AG08396 (cell line): ENCODE measurements at regions not wholly inside any gene's neighbourhood (a gene's known extent, or its start where the extent isn't known, plus 50 kb on each side); places are given as distances from the start of the nearest gene placed in this dataset.
A peak's percentile ranks its signal among the peaks of the same experiment; 100 is the strongest.

Experiments
- DNase-seq: peaks from one replicate; pipeline ENCODE4 v3.0.0; 2012; ENCODE audit warnings: low spot score, mixed read lengths

DNA sequence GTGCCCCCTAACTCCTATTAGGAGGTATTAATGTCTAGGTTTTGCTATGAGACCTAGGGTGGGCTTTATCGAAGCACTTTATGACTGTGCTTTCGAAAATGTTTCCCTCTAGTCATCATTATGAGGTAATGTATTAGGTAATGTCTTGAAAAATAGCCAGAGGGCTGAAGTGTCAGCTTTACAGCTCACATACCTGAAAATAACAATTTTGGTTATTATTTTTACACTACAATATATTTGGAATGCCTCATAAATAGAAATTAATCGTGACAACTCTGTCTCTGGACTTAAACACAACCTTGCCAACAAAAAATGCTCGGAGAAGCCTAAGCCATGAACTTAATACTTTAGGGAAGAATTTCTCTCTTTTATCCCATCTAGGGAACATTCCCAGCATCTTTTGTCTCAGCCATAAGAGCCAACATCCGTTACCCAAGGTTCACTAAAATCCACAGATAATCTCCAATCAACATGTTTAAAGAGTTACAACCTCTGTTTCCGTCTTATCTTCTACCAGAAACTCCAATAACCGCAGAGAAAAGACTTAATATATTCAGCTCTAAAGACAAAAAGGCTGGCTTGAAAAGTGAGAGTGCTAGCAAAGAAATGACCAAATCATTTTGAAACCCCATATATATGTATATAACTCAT is 130.9 kb upstream of the RND3 start:
- DNase-seq, result no peak

- no peak for DNase-seq
These were observed 130.0 kb upstream of the RND3 start for GRCh38 chr2:150617351-150617978.

DNA sequence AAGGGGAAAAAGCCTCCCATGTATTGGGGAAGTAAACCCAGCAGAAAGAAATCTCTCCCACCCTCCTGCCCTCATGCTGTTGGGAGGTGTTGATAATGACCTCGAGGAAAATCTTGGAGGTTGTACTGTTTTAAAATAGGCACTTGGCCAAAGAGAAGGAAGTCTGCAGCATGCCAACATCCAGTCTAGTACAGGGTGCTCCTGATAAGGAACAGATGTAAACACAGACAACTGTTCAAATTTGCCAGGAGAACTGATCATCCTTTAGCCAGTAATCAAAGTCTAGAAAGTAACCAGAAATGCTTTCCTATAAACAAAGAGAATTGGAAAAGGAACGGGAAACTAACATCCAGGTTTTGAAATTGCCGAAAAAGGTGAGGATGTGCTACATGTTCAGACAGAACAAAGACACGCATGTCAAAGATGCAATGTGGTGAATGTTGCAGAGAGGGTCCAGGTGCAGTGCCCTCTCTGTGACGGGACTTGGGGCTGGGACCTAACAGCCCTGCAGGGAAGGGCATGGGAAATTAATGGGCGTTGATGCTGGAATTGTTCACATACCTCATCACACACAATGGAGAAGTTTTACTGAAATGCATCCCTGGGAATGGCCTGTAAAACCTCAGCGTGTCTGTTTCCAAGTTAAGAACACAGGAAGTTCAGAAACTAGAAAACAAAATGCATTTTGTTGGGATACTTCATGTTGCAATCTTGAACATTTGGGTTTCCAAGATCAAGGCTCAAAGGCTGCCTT is 125.7 kb upstream of the RND3 start:
- DNase-seq, result no peak

GRCh38 chr2:150610670-150611279 is 123.3 kb upstream of the RND3 start:
- peak; percentile 43 for DNase-seq

- peak; percentile 41 for DNase-seq
These were observed 122.5 kb upstream of the RND3 start for GRCh38 chr2:150609831-150610582.

GRCh38 chr2:150608341-150608740 is 120.9 kb upstream of the RND3 start:
- no peak for DNase-seq

DNA sequence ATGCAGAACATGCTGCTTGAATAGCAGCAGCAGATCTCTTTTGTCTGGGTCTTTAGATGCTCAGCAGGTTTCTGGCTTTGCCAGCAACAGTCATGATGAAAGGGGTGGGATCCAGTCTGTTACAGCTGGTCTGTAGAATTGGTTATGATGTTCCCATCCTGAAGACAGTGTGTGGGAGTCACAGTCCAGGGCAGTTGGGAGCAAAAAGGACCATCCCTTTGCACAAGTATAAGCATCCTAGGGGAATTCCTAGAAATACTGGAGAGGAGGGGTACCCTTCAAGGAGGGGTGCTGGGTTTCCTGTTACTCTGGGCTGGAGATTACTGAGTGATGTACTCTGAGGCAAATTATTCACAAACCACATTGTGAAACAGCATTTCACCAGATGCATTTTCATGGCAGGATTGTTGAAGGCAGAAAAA is 119.9 kb upstream of the RND3 start:
- DNase-seq, result no peak

DNA sequence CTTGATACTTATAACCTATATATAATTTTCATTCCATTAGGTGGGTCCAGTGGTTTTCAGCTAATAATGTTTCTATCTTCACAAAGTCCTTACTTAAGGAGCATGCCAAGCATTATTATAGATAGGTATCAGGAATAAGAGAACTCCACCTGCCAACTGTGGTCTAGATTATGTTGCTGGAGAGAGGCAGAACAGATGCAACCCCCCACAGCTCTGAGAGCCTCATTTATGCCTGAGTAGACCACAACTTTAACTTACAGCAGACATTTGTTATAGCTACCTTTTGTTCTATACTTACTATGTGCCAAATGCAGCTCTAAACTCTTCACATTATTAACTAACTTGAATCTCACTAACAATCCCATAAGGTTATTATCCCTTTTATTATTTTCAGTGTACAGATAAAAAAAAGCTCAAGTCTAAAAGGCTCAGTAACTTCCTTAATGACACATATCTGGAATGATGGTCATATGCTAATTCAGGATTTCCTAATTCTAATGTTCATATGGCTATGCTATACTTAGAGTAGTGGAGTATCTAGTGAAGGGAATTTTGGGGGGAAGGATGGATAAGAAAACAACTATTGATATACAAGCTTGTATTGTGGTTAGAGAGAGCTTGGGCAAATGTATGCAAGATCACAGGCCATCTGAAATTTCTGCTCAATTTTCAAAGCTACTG is 119.1 kb upstream of the RND3 start:
- DNase-seq, result no peak

- no peak for DNase-seq
These were observed 118.2 kb upstream of the RND3 start for GRCh38 chr2:150605664-150606063.

DNA sequence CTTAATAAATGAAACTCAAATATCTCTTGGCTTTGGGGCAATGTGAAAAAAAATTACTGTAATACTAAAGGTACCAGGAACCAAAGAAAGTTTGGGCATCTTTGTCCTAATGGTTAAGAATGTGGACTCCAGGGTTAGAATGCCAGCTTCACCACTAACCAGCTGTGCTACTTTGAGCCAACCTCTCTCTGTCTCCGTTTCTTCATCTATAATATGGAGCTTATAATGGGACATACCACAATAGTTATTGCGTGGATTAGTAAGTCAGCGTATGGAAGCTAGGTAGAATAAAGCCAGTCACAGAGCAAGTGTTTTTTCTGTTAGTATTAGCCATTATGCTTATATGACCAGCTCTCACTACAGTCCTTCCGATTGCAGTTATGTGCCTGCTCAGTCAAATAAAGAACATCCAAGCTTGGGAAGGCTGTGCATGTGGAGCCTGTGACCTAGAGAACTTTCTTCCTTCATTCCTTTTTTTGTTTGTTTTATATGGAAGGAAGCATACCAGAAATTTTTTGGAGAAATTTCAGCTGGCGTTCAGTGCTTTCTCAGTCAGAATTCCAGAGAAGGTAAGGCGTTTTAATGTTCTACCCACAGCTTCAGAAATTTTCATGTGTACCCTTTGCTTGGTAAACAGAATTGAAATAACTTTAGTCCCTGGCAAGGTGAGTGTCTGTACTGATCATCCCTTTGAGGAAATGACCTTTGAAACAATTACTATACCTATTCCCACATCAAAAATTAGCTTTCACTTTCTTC is 114.0 kb upstream of the RND3 start:
- DNase-seq, result peak; percentile 20

GRCh38 chr2:150599889-150600288 is 112.4 kb upstream of the RND3 start:
- DNase-seq, result no peak

DNA sequence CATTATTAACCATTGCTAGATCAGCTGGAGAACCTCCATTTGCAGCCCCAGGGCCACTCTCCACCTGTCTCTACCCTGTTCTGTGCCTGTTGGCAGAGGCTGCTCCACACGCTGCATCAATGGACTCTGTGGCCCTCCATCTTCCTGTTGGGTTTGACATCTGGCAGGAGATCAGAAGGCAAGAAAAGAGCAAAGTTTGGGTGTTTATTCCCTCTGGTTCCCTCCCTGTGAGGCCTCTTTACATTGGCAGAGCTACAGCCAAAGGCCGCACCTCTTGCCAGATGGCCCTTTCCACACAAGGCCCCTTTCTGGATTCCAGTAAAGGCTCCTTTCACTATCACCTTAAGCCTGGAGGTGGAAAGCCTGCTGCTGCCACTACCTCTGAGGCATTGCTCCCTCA is 110.9 kb upstream of the RND3 start:
- no peak for DNase-seq

DNA sequence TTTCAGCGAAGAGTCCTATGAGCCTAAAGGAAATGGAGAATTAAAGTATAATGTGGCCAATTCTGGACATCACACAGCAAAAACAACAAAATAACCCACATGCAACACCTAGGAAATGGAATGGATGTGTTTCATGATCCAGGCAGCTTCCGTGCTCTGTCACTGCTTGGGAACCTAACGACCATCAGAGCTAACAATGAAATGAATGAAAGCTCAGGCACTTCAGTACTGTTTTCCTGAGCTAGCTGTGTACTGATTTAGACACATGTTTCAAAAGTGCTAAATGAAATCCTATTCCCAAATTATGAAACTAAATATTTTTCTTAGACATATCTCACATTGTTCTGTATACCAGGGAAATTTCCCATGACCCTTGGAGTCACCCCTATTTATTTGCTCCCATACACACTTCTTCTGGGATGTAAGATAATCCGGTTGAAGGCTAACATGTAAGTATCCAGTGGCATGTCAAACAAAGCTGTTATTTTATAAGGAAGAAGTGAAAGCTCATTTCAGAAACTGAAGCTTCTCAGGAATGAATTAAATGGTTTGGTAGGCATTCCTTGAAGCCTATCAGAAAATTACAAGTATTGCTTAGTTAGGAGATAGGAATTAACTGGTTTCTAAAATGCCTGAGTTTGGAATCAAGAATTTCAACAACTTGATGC is 108.5 kb upstream of the RND3 start:
- no peak for DNase-seq

- no peak for DNase-seq
These were observed 106.8 kb upstream of the RND3 start for GRCh38 chr2:150594299-150594698.

- DNase-seq, result no peak
These were observed 104.2 kb upstream of the RND3 start for GRCh38 chr2:150591496-150592285.

DNA sequence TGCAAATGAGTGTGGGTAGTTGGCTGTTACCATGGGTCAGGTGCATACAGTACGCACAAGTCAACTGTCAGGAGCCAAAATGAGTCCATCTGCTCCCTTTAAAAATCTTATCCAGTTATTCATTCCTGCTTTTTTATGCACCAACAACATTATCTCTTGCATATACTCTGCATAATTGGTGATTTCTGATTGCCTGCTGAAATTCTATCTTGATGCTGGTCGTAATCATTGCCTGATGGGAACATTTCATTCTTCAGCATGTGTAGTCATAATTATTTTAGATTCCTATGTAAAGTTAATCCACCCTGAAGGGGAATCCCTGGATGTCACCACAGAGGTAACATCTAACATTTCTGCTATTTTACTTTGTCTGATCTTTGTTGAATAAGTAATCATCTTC is 102.2 kb upstream of the RND3 start:
- no peak for DNase-seq

DNA sequence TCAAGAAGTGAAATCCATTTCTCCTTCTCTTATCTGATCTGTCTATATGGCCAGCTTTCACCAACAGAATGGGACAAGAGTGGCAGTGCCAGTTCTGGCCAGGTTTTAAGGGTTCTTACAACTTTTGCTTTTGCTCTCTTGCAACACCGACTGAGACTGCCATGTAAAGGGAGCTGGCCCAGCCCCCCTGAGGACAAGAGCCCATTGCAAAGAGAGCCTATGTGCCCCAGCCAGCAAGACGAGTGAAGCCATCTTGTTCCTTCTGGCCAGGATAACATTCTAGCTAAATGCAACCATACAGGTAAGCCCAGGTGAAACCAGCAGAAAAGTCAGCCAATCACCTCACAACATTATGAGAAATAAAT is 101.0 kb upstream of the RND3 start:
- DNase-seq, result no peak

DNA sequence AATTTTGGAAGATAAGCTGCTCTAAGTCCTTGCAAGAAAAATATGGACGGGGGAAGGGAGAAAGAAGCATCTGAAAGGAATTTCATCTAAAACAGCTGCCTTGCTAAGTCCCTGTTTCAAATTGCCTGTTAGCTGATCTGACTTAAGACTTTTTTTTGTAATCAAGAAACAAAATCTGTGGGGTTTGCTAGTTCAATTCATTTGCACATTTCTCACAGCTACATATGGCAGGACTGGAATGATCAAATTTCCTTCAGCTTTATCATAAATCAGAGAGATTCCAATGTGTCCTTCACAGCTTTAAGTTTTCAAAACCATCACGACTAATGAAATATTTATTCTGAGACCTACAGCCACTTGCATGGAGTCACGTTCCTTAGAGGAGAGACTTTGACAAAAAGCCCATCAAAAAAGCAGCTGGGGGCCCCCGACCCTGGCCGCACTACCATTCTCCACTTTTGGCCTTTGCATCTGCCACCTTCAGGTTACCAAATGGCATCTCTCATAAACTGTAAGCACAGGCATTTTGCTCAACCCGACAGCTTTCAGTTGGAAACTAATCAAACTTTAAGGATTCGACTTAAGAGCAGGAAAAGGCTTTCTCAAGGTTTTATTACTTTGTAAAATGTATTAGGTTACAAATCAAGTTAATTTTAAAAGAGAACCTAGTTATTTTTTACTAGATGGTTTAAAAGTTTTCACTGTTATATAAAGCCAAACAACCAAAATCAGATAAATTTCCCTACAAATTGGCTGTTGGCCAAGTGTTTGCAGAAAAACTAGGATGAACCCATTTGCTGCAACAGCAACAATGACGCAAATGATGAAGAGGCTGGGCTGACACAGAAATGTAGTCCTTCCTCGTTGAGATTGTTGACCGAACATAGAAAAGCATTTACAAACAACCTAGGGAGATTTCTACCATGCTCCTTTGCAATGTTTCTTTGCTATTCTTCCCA is 100.4 kb upstream of the RND3 start:
- DNase-seq, result no peak
